GM21717 (cell line): ENCODE measurements at regions not wholly inside any gene's neighbourhood (a gene's known extent, or its start where the extent isn't known, plus 50 kb on each side); places are given as distances from the start of the nearest gene placed in this dataset.
"Not testable (repeated sequence)": the region's sequence is repeated elsewhere in the genome, so short reads cannot be mapped to it uniquely, and the experiment has no call there.

Experiments used
- ATAC-seq: cut with Tn5 transposase; IDR thresholded peaks from one replicate; pipeline ENCODE4 v1.9.1; 2021; ENCODE audit warnings: mild to moderate bottlenecking, moderate library complexity; ENCODE audit not compliant: unreplicated experiment

DNA sequence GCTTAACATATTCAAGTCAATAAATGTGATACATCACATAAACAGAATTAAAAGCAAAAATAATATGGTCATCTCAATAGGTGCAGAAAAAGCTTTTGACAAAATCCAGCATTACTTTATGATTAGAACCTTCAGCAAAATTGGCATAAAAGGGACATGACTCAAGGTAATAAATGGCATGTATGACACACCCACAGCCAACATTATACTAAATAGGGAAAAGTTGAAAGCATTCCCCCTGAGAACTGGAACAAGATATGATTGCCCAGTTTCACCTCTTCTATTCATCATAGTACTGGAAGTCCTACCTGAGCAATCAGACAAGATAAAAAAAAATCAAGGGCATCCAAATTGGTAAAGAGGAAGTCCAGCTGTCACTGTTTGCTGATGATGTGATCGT is 594.7 kb downstream of the DIPK2A start:
- no peak for ATAC-seq

DNA sequence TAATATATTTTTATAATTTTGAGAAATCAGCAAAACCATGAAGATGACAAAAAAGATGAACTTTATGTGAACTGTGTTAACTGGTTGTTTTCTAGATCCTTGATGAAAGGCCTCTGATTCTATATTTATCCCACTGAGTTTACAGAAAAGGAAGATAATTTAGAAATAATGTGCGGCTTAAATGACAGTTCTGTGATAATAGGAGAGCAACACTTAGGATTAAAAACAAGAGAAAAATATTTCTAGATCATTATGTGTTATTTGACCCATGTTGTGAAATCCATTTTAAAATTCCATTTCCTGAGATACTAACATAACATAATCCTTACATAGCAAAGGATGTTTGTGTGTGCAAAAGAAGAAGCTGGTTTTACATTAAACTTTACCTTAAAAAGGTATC is 598.0 kb downstream of the DIPK2A start:
- no peak for ATAC-seq

DNA sequence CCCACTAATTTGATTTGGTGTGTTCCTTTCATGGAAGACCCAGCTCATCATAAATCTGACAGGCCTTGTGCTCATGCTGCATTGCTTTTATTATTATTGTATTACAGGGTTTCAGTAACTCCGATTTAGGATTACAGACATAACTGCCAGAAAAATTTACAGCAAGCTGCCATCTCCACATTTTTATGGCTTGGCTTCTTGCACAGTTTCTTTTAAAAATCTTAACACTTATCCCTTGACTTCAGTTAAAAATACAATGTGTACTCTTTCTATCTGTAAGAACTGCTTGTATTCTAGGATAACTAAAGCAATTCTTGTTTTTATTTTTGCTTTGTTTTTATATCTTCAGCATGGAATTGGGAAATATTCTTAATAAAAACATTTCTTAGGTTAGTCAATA is 612.2 kb downstream of the DIPK2A start:
- no peak for ATAC-seq

DNA sequence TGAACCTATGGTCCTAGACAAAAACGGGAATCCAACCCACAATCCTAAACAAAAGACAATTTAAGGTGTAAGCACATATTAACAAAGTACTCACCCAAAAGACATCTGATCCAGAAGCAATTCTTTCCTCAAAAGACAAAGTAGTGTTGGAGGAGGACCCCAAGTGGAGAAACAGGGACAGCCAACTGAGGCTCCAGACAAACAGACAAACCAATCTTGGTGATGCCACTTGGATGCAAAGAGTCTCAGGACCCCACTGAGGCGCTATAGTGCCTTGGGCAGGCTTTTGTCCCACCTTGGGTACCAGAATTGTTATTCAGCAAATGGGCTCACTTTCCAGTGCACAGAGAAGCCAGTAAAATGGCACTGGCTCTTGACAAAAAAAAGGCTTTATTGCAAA is 613.8 kb downstream of the DIPK2A start:
- ATAC-seq: no peak

DNA sequence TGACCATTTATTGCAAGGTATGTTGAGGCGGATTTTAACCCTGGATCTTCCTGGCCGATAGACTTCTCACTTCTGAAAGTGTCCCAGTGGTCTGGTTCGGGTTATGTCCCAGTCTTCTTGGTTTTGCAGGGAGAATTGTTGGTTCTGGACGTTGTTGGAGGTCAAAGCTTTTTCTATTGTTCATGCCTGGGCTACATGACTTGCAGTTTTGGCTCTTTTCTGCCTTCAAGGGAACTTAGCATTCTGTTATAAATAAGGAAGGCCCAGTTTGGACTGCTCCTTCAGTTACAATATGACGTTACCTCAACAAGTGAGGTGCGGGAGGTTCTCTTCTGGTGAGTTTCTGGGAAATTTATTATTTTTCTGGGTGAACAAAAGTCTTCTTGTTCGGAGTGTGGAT is 614.3 kb downstream of the DIPK2A start:
- ATAC-seq: no peak

DNA sequence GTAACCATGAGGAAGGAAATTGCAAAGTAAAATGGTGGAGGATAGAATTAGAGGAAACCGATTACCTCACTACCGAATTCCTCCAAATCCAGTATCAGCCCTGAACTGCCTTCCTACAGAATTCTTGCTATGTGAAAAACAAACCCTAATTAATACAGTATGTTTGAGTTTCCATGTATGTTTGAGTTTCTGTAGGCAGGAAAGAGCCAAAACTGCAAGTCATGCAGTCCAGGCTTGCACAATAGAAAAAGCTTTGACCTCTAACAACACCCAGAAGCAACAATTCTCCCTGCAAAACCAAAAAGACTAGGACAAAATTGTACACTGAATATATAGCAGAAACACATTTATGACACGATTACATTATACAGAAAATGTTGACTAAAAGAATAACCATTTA is 614.8 kb downstream of the DIPK2A start:
- ATAC-seq: no peak

DNA sequence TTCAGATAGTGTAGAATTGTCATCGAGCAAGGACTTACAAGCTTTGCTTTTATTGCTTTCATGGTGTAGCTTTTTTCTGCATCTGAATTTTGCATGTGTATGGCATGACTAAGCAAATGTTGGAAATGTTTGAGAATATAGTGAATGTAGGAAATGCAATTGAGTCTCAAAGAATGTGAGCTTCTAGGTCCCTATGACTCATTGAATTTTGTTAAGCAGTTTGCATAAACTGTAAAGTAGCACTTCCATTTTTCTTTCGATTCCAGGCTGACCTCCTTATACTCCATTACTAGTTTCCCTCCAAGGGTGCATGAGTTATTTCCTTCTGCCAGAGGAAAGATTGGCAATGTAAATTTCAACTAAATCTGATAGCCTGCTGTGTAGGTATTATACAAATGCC is 619.2 kb downstream of the DIPK2A start:
- no peak for ATAC-seq

DNA sequence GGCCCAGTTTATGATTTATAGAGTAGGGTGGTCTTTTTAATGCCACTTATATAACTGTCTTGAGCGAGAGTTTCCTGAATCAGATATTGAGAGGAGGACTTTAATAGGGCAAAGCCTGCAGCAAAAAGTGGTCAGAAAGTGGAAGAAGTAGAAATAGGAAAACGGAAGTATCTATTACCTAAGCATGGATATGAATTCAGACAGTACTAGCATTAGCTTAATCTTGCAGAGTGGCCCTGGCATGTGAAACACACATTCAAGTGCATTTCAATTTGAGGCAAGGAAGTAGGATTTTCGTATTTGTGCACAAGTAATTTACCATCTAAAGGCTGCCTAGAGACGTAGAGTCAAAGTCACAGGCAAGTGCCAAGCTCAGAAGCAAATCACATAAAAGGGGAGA is 622.3 kb downstream of the DIPK2A start:
- ATAC-seq: no peak

DNA sequence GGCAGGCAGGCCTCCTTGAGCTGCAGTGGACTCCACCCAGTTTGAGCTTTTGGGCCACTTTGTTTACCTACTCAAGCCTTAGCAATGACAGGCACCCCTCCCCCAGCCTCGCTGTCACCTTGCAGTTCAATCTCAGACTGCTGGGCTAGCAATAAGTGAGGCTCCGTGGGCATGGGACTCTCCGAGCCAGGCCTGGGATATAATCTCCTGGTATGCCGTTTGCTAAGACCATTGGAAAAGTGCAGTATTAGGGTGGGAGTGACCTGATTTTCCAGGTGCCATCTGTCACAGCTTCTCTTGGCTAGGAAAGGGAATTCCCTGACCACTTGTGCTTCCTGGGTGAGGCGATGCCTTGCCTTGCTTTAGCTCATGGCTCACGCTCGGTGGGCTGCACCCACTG is 648.6 kb downstream of the DIPK2A start:
- not testable (repeated sequence) for ATAC-seq

DNA sequence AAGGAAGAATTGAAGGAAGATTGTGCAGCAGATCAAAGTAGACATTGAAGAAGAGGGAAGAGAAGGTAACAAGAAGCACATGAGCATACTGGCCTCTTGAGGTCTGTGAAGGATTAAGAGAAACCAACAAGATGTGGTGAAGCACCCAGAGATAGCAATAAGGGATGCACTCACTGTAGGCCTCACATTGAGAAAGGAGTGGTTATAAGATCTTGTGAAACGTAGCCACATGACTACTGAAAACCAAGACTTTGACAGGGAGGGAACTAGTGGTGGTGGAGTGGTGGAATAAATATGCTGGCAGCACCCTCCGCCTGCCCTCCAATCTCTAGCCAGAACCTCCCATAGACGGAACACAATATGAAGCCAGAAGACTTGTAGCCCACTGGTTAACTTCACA is 651.2 kb downstream of the DIPK2A start:
- ATAC-seq: no peak

DNA sequence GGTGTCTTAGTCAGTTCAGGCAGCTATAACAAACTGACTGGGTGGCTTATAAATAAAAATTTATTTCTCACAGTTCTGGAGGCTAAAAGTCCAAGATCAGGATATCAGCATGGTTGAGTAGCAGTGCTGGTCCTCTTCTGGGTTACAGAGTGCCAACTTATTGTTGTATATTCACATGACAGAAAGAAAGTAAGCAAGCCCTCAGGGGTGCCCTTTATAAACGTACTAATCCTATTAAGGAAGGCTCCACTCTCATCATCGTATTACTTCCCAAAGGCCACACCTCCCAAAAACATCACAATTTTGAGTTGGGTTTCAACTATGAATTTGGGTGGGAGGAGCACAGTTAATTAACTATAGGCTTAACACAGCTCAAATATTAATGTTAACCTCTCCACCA is 653.0 kb downstream of the DIPK2A start:
- ATAC-seq: no peak

DNA sequence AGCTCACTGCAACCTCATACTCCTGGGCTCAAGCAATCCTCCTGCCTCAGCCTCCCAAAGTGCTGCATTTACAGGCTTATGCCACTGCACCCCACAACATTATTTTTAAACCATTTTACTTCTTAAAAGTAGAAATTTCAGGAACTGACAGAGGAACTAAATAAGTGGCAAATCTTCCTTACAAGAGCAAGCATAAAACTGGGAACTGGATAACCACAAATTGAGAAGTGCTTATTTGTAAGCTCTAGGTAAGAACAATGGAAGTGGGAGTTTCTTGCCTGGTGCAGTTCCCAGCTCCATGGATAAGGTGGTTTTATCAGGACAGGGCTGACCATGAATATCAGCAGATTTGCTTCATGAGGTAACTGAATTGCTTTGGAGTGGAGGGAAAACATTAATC is 655.2 kb downstream of the DIPK2A start:
- no peak for ATAC-seq

DNA sequence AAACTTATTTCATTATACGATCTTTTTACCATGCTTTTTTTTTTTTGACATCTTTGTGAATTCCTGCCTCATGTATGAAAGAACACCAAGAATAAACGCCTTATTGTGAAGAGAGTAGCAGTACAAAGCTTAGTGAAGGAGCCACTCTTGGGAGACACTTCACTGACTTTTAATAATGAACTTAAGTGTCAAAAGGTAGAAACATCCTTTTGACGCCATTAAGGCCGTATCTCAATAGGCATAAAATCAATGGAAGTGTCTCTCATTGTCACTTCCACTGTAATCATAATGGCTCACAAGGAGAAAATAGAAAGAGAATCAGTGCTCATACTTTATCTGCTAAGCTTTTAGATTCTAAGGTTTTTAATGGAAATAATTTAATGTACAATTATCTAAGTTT is 657.8 kb downstream of the DIPK2A start:
- no peak for ATAC-seq

DNA sequence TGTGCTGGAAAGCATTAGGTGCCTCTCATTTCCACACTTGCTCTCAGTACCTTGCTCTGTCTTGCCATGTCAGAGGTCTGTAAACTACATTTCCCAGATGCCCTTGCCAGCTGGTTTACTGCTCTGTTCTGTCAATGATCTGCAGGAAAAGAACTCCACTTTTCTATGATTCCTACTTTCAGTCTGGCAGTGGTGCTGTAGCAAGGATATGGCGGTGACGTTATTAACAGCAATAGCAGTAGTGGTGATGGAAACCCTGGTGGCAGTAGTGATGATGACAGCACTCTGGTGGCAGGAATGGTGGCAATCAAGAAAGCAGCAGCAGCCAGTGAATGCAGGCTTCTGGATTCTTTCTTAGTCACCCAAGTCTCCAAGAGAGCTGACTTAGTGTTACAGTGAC is 665.2 kb downstream of the DIPK2A start:
- no peak for ATAC-seq

DNA sequence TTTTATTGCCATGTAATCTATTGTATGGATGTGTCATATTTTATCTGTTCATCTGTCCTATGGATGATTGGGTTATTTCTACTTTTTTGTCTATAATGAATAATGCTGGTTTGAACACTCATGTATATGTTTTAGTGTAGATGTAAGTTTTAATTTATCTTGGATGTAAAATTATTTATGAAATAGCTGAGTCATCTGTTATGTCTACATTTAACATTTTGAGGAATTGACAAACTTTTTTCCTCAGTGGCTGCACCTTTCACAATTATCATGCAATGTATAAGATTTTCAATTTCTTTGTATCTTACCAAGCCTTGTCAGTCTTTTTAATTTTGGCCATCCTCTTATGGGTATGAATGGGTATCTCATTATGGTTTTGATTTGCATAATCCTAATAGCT is 666.4 kb downstream of the DIPK2A start:
- ATAC-seq: no peak

DNA sequence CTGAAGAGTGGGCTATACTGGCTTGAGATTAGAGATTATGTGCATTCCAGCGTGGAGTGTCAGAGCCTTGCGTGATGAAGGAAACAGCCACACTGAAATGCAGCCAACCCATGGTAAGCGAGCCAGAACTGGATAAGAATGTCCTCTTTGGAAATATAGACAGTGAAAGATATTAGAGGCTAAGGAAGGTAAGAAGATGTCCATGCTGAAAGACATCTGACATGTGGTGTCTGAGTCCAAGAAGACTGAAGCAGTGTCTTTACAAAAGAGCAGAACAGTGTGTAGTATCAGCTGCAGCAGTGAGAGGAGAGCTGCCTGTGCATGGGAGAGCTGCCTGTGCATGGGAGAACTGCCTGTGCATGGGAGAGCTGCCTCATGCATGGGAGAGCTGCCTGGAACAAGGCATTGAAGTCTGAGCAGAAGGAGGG is 672.2 kb downstream of the DIPK2A start:
- ATAC-seq: no peak

DNA sequence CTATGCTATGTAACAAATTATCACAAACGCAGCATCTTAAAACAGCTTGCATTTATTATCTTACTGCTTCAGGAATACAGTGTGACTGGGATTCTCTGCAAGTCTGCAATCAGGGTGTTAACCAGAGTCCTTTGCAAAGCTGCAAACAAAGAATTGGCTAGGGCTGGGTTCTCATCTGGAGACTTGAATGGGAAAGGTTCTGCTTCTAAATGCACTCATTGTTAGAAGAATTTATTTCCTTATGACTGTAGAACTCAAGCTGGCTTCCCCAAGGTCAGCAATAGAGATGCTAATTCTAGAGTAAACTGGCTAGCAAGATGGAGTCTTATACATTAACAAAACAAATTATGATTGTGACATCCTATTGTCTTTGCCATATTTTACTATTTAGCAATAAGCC is 673.7 kb downstream of the DIPK2A start:
- ATAC-seq: no peak

DNA sequence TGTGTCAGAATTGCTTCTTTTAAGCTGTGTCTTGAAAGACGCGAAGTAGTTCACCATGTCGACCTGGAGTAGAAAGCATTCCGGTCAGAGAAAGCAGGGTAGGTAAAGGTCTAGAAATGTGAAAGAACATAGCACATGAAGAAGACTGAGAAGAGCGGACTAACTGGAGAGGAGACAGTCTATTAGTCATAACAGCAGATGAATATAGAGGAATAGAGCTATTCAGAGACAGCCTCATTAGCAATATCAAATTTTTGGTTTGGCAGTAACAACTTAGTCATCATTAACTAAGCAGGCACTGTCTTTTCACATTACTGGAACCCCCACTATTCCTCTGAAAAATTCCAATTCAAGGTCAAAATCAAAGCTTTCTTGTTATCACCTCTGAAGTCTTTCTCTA is 678.8 kb downstream of the DIPK2A start:
- ATAC-seq: no peak

DNA sequence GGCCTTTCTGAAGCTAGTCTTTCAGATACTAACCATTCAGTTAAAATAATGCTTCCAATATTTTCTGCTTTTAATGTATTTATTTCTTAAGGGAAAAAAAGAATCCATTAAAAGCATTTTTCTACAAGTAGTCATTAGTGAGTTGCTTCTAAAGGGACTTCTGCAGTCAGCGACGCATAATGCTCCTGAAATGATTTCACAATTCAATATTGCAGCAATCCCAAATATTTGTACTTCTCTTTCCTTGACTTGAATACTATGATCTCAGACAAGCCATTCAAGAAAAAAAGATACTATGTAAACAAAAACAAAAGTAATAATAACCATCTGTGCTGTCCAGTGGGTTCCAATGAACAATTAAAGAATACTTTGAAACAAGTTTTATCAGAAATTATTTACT is 681.0 kb downstream of the DIPK2A start:
- no peak for ATAC-seq

DNA sequence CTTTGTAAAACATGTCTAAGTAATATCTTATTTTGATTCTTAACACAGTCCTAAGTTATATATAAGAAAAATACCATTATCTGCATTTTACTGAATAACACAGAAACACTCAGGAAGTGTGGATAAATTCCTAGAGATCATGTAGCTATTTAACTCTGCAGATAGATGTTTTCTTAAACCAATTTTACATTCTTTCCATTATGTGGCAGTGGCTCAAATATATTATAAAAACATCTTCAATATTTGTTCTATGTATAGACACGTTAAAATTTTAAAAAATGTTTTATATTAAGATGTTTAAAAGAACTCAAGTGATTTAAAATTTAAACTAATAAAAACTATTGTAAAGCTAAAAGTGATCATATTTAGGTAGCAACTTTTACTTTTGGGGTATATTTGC is 683.8 kb downstream of the DIPK2A start:
- ATAC-seq: no peak

DNA sequence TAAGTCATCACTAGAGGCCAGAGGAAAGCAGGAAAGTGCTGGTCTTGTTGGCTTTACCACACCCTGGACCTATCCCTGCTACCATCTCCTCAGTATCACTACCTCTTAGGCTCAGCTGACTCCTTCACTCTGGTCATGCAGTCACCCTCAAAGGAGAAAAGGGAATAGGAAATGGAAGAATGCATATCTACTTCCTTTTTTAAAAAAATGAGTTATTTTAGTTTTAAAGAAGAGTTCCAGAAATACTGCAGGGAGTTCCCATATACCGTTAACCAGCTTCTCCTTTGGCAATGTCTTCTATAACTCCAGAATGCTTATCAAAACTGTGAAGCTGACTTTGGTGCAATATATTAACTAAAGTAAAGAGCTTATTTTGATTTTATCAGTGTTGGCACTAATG is 688.6 kb downstream of the DIPK2A start:
- ATAC-seq: no peak

DNA sequence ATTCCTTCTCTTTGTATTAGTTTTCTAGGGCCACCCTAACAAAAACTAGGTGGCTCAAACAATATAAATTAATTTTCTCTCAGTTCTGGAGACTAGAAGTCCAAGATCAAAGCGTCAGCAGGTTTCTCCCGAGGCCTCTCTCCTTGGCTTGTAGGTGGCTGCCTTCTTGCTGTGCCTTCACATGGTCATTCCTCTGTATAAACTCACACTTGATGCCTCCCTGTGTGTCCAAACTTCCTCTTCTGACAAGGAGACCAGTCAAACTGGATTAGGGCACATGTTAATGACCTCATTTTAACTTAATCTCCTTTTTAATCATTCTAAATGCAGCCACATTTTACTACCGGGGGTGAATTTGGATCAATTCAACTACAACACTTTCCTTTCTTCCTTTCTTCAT is 691.1 kb downstream of the DIPK2A start:
- ATAC-seq: no peak

DNA sequence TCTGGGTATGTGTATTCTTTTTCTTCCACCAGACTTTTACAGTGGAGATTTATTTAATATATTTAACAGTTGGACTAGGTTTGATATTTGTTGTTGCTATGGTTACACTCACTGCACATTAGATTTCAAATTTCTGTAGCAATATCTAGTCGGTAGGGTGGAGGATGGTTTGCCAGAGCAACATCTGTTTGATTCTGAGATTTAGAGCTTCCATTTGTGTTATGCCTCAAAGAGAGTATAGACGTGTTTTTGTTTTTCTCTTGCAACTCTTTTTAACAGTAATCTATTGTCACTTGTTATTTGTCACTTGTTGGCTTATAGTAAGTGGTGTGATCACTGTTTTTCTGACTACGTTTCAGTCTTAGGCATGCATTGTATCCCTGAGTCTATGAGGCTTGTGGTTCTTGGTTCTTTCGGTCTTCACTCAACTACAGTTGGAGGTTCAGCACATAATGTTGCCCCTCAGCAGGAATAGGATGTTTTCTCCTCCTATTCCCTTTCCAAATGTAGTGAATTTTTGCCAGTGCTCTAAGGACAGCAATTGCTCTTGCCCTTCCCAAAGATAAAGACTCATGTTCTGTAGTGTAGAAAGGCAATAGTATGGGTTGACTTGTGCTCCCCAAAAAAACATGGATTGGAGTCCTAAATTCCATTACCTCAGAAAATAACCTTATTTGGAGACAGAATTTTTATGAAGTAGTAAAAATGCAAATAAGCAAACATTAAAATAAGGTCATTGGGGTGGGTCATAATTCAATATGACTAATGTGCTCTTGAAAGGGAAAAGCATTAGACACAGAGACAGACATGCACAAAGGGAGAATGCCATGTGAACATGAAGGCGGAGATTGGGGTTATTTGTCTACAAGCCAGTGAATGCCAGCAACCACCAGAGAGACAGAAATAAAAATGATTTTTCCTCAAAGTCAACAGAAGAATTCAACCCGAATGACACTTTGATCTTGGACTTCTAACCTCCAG is 692.1 kb downstream of the DIPK2A start:
- ATAC-seq: no peak
